Frontal cortex (tissue), 3 donors: ENCODE measurements at regions not wholly inside any gene's neighbourhood (a gene's known extent, or its start where the extent isn't known, plus 50 kb on each side); places are given as distances from the start of the nearest gene placed in this dataset.
"Not testable (repeated sequence)": the region's sequence is repeated elsewhere in the genome, so short reads cannot be mapped to it uniquely, and the experiment has no call there.

Experiments
- DNase-seq, 2 donors: peaks; one replicate each; pipeline ENCODE4 v3.0.0; 2012; ENCODE audit warnings: low spot score in 2 of 2
- FAIRE-seq: peaks from 2 replicates; lab custom pipeline; 2012; peaks lifted over from hg19 to GRCh38; lab: Jason Lieb, UNC
- donor health status: control.
- donor health status: control.
- donor health status: control.

DNA sequence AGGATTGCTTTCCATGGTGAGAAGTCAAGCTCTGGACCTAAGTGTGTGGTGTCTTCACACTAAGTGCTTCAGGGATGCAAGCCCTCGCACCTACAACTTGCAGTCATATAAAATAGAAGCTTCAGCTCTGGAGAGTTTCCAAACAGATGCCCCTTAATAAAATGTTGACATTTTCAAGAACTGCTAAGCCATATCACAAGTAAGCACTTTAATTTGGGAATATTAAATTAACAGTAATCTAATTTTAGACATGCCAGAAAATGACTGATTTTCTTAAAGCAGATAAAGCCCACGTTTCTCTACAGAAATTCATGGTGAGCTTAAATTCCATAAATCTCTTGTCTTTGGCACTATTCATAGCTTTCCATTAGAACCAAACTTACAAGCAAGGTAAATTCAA is 600.1 kb upstream of the FLRT2 start:
- DNase-seq, result no peak
- no peak for FAIRE-seq

DNA sequence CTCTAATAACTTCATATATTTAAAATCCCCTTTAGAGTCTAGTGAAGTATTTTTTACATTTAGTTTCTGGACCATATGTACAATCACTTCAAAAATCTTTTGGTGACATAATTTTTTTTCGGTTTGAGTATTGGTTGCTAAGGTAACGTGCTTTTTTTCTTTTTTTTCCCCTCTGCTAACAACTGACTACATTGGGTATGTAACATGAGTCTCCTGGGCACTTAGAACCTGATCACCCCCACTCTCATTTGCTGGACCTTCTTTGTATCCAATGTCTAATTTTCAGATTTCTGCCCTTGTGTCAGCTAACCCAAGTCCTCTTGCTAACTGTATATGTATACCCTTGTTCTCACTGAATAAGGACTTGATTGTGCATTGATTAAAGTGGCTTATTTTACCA is 592.9 kb upstream of the FLRT2 start:
- FAIRE-seq (no peak), DNase-seq (no peak)

DNA sequence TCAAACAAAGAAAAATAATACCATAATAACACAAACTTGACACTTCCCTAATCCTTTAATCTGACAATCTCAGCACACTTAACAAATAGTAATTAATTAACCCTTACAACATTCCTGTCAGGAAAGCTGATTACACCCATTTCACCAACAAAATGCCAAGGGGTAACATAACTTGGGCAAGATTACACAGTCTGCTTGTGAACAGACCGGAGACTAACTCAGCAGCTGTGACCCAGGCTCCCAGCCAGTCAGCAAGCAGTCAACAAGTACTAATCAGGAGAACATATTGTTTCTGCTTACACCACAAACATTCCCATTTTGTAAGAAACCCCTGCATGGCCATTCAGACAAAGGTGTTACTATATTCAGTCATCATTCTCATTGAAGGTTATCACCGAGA is 592.5 kb upstream of the FLRT2 start:
- DNase-seq (no peak), FAIRE-seq (no peak)

DNA sequence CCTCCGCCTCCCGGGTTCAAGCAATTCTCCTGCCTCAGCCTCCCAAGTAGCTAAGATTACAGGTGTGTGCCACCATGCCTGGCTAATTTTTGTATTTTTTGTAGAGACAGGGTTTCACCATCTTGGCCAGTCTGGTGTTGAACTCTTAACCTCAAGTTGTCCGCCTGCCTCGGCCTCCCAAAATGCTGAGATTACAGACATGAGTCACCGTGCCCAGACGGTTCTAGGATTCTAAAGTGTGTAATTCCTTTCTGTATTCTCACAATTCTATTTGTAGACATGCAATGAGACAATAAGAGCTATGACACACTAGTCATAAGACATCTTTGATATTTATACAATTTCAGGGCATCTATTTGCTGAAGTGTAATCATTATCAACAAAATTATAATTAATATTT is 585.0 kb upstream of the FLRT2 start:
- DNase-seq, FAIRE-seq: not testable (repeated sequence)

DNA sequence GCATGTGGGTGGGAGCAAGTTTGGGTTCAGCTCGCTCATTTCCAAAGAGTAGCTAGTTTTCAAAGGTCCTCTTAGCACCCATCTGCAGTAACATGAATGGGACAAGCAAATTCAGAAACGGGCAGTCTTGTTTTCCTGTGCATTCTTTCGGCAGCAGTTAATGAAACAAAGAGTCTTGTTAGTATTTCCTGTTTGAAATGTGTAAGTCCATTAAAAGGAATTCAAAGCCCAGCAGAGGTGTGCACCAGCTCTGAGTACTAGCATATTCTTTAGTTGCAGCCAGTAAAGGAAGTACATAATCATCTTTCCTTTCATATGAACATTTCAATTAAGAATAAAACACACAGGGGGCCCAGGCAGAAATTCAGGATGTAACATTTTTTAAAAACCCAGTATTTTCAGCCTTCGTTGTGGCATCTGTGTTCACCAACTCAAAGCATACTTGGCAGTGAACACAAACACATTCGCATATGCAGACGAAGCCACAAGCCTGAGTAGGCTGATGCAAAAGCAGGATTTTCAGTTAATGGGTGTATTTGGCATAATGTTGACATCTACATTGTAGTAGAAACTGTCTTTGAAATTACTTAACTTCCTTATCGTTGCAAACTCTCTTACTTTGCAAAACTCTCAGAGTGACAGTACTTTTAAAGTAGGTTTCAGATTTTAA is 570.0 kb upstream of the FLRT2 start:
- FAIRE-seq, result no peak
- no peak for DNase-seq

DNA sequence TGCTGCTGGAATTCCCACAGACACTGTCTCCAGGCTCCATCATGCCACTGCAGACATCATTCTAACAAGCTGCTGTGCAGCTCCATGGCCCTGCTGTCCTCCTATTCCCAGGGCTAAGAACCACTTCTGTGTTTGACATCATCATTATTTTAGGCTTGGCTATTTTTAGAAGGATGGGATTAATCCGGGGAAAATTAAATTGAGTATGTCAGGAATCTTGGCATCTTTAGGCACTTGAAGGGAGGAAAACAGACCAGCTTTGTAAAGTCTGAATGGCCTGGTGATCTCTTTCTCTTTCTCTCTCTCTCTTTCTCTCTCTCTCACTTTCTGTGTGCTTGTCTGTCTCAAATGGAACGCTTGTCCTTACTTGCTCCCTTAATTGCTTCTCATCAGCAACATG is 568.3 kb upstream of the FLRT2 start:
- DNase-seq (peak in 1 of 2 donors; percentile 3), FAIRE-seq (no peak)

DNA sequence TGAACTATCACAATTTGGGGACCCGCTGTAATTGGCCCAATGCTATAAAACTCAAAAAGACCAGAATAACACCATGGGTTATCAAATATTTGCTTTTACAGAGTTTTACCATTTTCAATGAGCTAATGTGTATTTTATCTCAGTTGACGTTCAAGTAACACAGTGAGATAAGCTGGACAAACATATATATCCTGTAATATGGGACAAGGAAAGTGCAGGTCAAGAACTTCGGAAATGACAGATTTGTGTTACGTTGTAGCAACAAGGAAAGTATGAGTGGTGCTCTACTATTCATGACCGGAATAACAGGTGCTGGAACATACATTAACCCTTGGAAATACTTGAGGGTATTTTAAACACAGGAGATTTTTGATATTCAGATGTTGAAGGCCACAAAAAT is 566.4 kb upstream of the FLRT2 start:
- no peak for FAIRE-seq
- DNase-seq, result no peak

DNA sequence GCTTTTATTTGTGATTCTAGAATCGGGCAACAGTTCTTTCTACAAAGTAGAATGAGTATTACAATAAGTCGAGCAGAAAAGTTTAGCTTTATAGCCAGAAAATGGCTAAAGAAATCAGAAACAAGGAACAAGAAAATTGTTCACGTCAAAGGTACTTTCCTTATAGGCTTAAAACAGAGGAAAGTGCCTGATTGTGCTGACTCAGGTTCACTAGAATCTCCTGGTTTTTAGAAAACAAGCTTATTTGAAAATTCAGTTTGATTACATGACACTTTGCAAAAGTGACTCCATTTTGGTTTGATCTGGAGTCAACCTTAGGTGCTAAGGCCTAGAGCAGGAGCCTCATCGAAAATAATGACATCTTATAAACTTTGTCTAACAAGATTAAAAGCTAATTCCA is 564.7 kb upstream of the FLRT2 start:
- DNase-seq (no peak), FAIRE-seq (no peak)

DNA sequence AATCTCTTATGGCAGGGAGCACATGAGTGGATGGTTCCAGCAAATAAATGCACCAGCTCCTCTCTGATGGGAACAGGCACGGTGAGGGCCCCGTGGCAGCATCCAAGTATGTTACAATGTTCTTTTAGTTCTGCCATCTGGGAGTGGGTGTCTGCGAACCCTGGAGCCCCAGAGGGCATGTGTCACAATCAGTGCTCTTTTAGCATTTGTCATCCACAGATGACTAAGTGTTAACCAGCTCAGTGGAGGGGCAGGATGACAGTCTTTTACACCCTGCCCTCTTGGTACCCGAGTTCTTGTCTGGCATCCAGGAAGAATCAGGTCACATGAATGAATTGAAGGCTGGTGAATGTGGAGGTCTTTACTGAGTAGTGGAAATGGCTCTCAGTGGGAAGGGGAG is 560.4 kb upstream of the FLRT2 start:
- DNase-seq (no peak), FAIRE-seq (no peak)

DNA sequence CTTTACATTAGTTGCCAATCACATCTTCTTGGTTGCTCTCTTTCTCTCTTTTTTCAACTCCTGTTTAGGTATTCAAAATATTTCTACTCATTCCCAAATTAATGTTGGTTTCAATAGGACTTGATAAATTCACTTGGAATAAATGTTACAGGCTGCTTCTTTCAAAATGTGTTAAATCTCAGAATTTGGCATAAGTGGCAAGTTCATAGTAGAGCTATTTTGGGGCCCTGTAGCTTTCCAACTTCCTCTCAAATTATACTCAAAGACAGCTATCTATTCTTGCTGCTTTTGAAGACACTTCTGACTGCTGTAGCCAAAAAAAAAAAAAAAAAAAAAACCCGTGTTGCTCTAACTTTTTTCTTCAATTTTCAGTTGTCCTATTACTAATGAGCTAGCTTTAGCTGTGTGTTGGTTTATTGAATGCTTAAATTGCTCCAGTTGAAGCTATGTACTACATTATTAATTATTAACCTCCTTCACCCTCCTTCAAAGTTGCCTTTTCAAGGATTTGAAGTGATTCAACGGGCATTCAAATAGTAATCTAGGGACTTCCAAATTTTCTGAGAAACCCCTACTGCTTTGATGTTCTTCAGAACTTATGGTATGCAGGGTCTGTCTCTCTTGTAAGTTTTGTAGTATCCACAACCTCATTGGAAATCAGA is 554.6 kb upstream of the FLRT2 start:
- DNase-seq, result no peak
- FAIRE-seq, result no peak

DNA sequence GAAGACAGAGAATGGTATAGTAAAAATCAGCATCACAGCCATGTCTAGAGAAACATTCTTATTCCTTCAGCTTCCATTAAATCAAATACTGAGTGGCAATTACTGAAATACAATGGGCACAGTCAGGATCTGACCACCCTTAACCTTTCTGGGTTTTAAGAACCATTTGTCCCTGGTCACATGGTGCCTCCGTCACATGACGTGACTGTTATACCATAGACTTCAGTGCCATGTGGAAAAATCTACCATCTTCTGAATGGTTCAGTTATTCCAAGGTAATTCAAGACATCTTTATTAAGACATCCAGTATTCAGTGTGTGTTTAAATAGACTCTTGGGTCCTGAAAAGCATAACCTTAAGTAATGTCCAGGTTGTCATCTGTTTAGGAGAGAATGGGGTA is 553.1 kb upstream of the FLRT2 start:
- FAIRE-seq, result no peak
- no peak for DNase-seq

DNA sequence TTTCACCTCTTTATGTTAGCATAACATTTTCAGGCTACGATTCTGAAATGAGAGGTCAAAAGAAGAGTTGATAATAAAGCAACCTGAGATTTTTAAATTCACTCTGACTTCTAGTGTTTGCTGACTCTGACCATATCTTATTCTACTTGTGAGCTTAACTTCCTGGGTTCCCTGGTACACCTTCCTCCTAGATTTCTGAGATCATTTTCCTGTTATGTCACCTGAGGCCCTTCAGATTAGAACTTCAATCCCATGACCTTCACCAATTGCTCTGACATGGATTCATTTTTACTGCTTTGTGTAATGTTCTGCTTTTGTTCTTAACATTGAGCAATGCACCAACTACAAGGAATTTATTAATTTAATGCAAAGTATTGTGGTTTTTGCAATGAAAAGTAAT is 542.9 kb upstream of the FLRT2 start:
- no peak for DNase-seq
- no peak for FAIRE-seq

DNA sequence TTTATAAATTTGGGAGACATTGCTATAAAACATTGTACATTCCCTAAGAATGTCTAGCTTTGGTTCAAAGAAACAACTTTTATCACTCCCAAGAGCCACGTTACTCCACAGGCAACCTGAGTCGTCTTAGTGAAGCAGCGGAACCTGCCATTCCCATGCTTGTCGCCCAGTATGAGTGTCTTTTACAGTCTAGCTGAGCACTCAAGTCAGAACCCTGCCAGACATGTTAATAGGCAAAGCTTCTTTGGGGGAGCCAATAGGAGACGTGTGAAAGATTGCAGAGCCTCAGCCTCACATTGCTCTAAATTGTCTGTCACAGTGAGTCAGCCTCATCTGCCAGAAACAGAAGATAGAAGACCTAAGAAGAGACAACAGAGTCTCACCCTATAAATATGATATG is 541.6 kb upstream of the FLRT2 start:
- FAIRE-seq, result no peak
- no peak for DNase-seq

DNA sequence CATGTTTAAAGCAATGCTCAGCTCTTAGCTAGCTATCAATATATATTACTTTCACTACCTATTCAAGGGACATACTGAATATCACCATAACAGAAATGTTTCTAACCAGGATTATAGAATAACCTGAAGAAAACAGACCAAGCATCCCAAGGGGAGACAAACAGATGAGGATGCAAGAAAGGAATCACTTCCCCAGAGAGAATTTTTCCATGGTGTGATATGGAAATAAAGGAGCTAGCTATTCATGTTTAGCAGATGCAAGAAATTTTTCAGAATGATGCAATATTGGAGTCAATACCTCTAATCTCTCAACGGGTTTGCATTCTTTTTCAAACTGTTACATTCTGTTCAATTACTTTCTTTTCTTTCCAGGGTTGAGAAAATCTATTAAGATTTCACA is 538.9 kb upstream of the FLRT2 start:
- FAIRE-seq (no peak), DNase-seq (no peak)

DNA sequence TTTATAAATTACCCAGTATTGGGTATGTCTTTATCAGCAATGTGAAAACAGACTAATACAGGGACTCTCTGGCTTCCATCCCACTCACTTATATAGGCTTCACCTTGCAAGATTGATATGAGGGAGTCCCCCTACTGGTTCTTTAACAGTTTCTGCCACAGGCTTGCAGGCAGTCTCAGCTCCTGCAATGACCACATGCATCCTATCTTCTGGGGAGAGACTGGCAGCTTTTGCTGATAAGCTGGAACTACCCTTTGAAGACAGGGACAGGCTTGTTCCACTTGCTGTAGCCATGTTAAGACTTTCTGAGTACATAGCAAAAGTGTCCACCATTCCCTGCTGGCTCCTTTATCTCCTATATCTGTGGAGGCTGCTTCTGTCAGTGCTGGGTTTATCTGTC is 531.7 kb upstream of the FLRT2 start:
- no peak for FAIRE-seq
- DNase-seq, result no peak

DNA sequence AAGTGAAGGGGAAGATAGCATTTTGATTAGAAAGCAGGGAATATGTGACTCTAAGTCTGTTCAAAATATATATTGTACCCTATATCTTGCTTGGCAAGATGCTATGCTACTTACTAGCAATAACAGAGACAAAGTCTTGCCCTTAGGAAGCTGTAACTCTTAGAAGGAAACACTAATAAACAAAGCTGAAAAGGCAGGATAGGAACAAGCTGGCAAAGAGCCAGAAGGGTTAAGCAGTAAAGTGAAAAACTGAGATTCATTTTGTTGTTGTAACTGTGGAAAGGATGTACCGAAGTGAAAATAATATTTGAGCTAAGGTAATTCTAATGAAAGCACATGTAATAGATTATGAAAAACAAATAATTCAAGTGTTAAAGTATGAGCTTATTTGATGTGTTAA is 527.1 kb upstream of the FLRT2 start:
- no peak for FAIRE-seq
- no peak for DNase-seq

DNA sequence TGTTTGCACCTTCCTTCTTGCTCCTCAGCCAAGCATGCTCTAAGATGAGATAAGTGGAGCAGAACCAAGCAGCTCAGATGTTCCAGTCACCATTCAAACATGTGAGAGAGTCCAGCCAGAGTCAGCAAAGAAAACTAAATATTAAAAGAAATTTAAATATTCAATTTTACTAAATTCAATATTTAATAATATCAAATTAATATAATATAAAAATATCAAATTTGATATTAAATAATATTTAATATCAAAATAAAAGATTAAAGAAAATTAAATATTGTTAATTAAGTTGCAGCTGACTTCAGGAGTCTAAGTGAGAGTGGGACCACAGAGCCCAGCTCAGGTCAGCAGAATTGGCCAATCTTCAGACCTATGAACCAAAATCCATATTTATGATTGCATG is 526.1 kb upstream of the FLRT2 start:
- FAIRE-seq, result peak; percentile 87
- no peak for DNase-seq

DNA sequence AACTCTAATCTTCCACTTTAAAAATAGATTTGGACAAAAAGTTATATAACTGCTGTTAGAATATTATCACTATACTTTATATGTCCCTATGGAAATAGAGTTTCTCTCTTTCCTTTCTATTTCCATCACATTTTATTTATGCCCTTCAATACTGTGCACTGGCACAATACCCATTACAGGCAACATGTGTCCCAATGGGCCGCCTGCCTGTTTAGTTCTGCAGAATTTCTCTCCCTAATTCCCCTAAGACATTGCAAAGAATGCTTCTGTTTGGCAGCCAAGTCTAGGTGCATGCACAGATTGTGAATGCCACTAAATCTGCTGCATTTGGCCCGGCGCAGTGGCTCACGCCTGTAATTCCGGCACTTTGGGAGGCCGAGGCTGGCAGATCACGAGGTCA is 520.4 kb upstream of the FLRT2 start:
- no peak for DNase-seq

DNA sequence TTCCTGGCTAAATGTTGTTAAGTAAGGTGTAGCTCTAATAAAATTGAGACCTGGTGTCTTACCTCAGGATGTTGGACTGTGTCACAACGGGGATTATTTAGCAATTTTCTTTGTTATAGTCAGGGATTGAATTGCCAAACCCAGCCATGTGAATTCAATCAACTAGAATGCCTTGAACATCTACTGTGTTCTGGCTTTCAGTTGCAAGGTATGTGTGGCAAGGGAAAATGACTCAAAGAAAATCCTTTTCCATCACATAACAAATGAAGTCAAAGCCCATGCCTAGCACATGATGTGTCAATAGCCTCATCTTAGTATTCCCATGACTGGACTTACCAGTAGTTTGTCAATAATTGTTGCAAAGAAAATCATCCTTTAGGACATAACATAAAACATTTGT is 519.8 kb upstream of the FLRT2 start:
- no peak for FAIRE-seq
- DNase-seq, result no peak

More for the DNA sequence above, 520.4 kb upstream of the FLRT2 start:
- no peak for FAIRE-seq

DNA sequence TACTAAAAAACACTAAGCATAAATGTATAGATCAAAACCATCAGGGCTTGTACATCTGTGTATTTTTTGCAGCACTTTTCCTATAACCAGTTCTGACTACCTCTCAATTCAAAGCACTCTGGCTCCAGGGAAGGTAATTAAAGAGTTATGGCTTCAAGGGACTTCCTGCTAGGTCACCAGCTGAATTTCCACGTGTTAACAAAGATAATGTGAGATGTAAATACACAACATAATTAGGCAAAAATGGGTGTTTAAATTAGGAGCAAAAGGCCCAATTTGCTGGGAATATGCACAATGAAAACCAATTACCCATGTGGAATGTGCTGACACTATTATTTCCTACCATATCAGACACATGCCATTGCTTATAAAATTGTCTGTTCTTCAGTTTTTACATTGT is 513.4 kb upstream of the FLRT2 start:
- DNase-seq (no peak), FAIRE-seq (no peak)

DNA sequence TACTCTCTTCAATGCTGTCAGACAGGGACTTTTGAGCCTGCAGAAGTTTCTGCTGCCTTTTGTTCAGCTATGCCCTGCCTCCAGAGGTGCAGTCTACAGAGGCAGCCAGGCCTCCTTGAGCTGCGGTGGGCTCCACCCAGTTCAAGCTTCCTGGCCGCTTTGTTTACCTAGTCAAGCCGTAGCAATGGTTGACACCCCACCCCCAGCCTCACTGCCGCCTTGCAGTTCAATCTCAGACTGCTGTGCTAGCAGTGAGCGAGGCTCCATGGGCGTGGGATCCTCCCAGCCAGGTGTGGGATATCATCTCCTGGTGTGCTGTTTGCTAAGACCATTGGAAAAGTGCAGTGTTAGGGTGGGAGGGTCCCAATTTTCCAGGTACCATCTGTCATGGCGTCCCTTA is 506.1 kb upstream of the FLRT2 start:
- not testable (repeated sequence) for FAIRE-seq, DNase-seq

DNA sequence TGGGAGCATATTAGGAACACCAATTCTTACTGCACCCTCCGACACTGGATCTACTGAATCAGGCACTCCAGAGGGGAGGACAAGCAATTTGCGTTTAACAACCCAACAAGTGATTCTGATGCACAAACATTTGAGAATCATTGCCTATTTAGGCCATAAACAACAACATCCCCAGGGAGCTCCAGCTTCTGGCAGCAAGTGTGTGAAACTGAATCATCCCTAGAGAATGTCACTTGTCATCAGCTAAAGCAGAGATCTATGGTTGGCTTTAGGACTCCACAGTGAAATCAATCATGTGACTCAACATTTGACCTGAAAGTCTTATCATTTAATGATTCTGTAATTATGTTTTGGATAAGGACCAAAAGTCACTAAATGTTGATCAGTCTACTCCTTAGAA is 505.0 kb upstream of the FLRT2 start:
- no peak for DNase-seq
- FAIRE-seq, result no peak
